H9 (cell line): ENCODE measurements at regions not wholly inside any gene's neighbourhood (a gene's known extent, or its start where the extent isn't known, plus 50 kb on each side); places are given as distances from the start of the nearest gene placed in this dataset.

ENCODE experiments used
- DNase-seq: peaks from one replicate; pipeline ENCODE4 v3.0.0-alpha.2; 2017
- H2AFZ ChIP-seq: one replicate; pipeline ENCODE4 v1.6.1; 2013; ENCODE audit warnings: mild to moderate bottlenecking, low read length, control low read depth, moderate library complexity
- H2AK5ac ChIP-seq: 2 replicates; pipeline ENCODE4 v1.6.1; 2013; ENCODE audit warnings: low read length, control low read depth, mixed read lengths; ENCODE audit not compliant: insufficient read length
- H2BK120ac ChIP-seq: one replicate; pipeline ENCODE4 v1.6.1; 2013; ENCODE audit warnings: low read depth, mild to moderate bottlenecking, low read length, control low read depth, inconsistent platforms; ENCODE audit not compliant: poor library complexity, severe bottlenecking
- H2BK12ac ChIP-seq: 2 replicates; pipeline ENCODE4 v1.6.1; 2013; ENCODE audit warnings: low read length, control low read depth, mixed read lengths, low read depth; ENCODE audit not compliant: insufficient read length
- H2BK15ac ChIP-seq: 2 replicates; pipeline ENCODE4 v1.6.1; 2013; ENCODE audit warnings: low read depth, low read length, control low read depth
- H2BK20ac ChIP-seq: one replicate; pipeline ENCODE4 v1.6.1; 2013; ENCODE audit warnings: low read depth, mild to moderate bottlenecking, low read length, control low read depth, inconsistent platforms; ENCODE audit not compliant: poor library complexity, severe bottlenecking
- H2BK5ac ChIP-seq: 2 replicates; pipeline ENCODE4 v1.6.1; 2013; ENCODE audit warnings: low read length, control low read depth, mixed read lengths; ENCODE audit not compliant: insufficient read length
- H3K14ac ChIP-seq: 2 replicates; pipeline ENCODE4 v1.6.1; 2013; ENCODE audit warnings: low read length, control low read depth; ENCODE audit not compliant: insufficient read depth
- H3K18ac ChIP-seq: 2 replicates; pipeline ENCODE4 v1.6.1; 2013; ENCODE audit warnings: low read depth, mild to moderate bottlenecking, mixed read lengths, low read length, control low read depth; ENCODE audit not compliant: insufficient read length
- H3K23ac ChIP-seq: 2 replicates; pipeline ENCODE4 v1.6.1; 2013; ENCODE audit warnings: low read length, control low read depth, mixed read lengths, low read depth; ENCODE audit not compliant: insufficient read length
- H3K23me2 ChIP-seq: 2 replicates; pipeline ENCODE4 v1.6.1; 2013; ENCODE audit warnings: low read depth, mild to moderate bottlenecking, mixed read lengths, low read length, control low read depth; ENCODE audit not compliant: insufficient read length, poor library complexity, severe bottlenecking
- H3K27ac ChIP-seq: 2 replicates; pipeline ENCODE4 v1.5.1; 2013; ENCODE audit warnings: low read length, control low read depth, mixed read lengths, low read depth; ENCODE audit not compliant: insufficient read length
- H3K27me3 ChIP-seq: 2 replicates; pipeline ENCODE4 v1.6.1; 2013; ENCODE audit warnings: low read length, control low read depth, inconsistent platforms; ENCODE audit not compliant: insufficient read depth
- H3K4ac ChIP-seq: 2 replicates; pipeline ENCODE4 v1.6.1; 2013; ENCODE audit warnings: low read depth, mild to moderate bottlenecking, control low read depth, inconsistent platforms, low read length, moderate library complexity
- H3K4me1 ChIP-seq: 2 replicates; pipeline ENCODE4 v1.6.1; 2013; ENCODE audit warnings: low read length, control low read depth, inconsistent platforms; ENCODE audit not compliant: insufficient read depth
- H3K4me2 ChIP-seq: 2 replicates; pipeline ENCODE4 v1.6.1; 2013; ENCODE audit warnings: low read length, control low read depth, mixed read lengths; ENCODE audit not compliant: insufficient read length, insufficient read depth
- H3K56ac ChIP-seq: 2 replicates; pipeline ENCODE4 v1.6.1; 2013; ENCODE audit warnings: low read depth, mild to moderate bottlenecking, mixed read lengths, low read length, control low read depth; ENCODE audit not compliant: insufficient read length
- H3K79me1 ChIP-seq: 2 replicates; pipeline ENCODE4 v1.6.1; 2013; ENCODE audit warnings: low read depth, mild to moderate bottlenecking, moderate library complexity, low read length, control low read depth, inconsistent platforms; ENCODE audit not compliant: insufficient read depth, poor library complexity, severe bottlenecking
- H3K79me2 ChIP-seq: 2 replicates; pipeline ENCODE4 v1.6.1; 2013; ENCODE audit warnings: low read length, control low read depth, inconsistent platforms; ENCODE audit not compliant: insufficient read depth
- H3K9ac ChIP-seq: 2 replicates; pipeline ENCODE4 v1.6.1; 2013; ENCODE audit warnings: low read length, control low read depth, mixed read lengths; ENCODE audit not compliant: insufficient read length; ENCODE audit errors: extremely low read depth
- H3K9me3 ChIP-seq: one replicate; pipeline ENCODE4 v1.6.1; 2013; ENCODE audit warnings: low read depth, low read length, inconsistent platforms; ENCODE audit not compliant: control insufficient read depth
- H3T11ph ChIP-seq: one replicate; pipeline ENCODE4 v1.6.1; 2013; ENCODE audit warnings: mild to moderate bottlenecking, low read length, control low read depth, inconsistent platforms
- H4K20me1 ChIP-seq: one replicate; pipeline ENCODE4 v1.6.1; 2013; ENCODE audit not compliant: control insufficient read depth, insufficient read length, insufficient read depth
- H4K5ac ChIP-seq: 2 replicates; pipeline ENCODE4 v1.6.1; 2013; ENCODE audit warnings: low read depth, mild to moderate bottlenecking, mixed read lengths, low read length, control low read depth; ENCODE audit not compliant: insufficient read length
- H4K8ac ChIP-seq: replicated peaks from 2 replicates; pipeline ENCODE4 v1.6.1; 2013; ENCODE audit warnings: low read length, control low read depth, mixed read lengths, low read depth; ENCODE audit not compliant: insufficient read length
- H4K91ac ChIP-seq: 2 replicates; pipeline ENCODE4 v1.6.1; 2013; ENCODE audit warnings: low read depth, mild to moderate bottlenecking, moderate library complexity, mixed read lengths, low read length, control low read depth; ENCODE audit not compliant: insufficient read length
- H3K27ac Mint-ChIP-seq, 3 experiments: 2 replicates in 2 of 3; 3 replicates in 1 of 3; pipeline ENCODE4 v1.8.0; 2020 to 2021; ENCODE audit warnings: mixed read lengths in 3 of 3, mild to moderate bottlenecking in 1 of 3, moderate library complexity in 1 of 3
- H3K27me3 Mint-ChIP-seq: 2 replicates; pipeline ENCODE4 v1.8.0; 2021; ENCODE audit warnings: low read depth, mild to moderate bottlenecking, moderate library complexity, mixed read lengths
- H3K36me3 Mint-ChIP-seq, 3 experiments: 2 replicates in 2 of 3; 3 replicates in 1 of 3; pipeline ENCODE4 v1.8.0; 2020 to 2021; ENCODE audit warnings: low read depth in 3 of 3, mixed read lengths in 3 of 3; ENCODE audit not compliant: insufficient read depth in 1 of 3
- H3K4me1 Mint-ChIP-seq, 2 experiments: 2 replicates each; pipeline ENCODE4 v1.8.0; 2020; ENCODE audit warnings: mixed read lengths in 2 of 2
- H3K4me3 Mint-ChIP-seq, 2 experiments: 2 replicates in 1 of 2; 3 replicates in 1 of 2; pipeline ENCODE4 v1.8.0; 2020 to 2021; ENCODE audit warnings: mild to moderate bottlenecking in 2 of 2, mixed read lengths in 2 of 2, moderate library complexity in 1 of 2
- H3K9me3 Mint-ChIP-seq, 2 experiments: 2 replicates in 1 of 2; 3 replicates in 1 of 2; pipeline ENCODE4 v1.8.0; 2020; ENCODE audit warnings: mild to moderate bottlenecking in 2 of 2, mixed read lengths in 2 of 2, moderate library complexity in 1 of 2
- WGBS: extraction: QIAGEN DNeasy Blood & Tissue Kit; methylation state at CpG from one replicate; pipeline ENCODE4 v1.1.7; 2013; ENCODE audit warnings: missing lambda C conversion rate, low lambda C conversion rate, mixed read lengths; ENCODE audit not compliant: insufficient read length; ENCODE audit errors: extremely low coverage; 5-methylcytosine and 5-hydroxymethylcytosine counted together
- TF ChIP-seq, protein P1 (sequence below): fragments of 200-600 bp; sonication (generic); conservative IDR thresholded peaks from 3 replicates; pipeline ENCODE4 v1.8.0; 2021; ENCODE audit warnings: antibody characterized with exemption, mild to moderate bottlenecking

DNA sequence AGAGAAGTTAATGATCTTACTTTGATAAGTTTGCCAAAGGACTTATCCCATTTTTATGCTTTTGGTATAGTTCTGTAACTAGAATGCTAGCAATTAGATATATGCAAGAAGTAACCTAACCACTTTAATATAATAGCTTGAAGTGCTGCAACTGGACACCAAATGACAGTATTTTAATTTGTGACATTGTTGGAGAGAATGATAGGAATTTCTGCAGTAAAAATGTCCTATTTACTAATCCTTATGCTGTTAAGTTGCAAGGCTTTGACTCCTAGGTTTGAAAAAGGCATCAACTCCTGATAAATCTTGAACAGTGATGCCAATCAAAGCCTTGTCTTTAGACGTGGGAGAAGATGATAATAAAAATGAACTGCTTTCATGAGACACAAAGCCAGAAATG is 726.0 kb upstream of the GJE1 start:
- Histone ChIP-seq H3K79me2 (no peaks in the 10 kb centered on the region), H4K8ac (no peak overlapping the region), H2BK12ac (no peak overlapping the region), H3K27me3 (no peaks in the 10 kb centered on the region), H2BK15ac (no peak overlapping the region), H2BK120ac (no peak overlapping the region), H3K14ac (no peak overlapping the region), H2BK20ac (no peak overlapping the region), H4K91ac (no peak overlapping the region), H3K4ac (no peak overlapping the region), H3K56ac (no peak overlapping the region), H3T11ph (no peak overlapping the region), H4K5ac (no peak overlapping the region), H3K4me2 (no peak overlapping the region), H3K4me1 (no peaks in the 10 kb centered on the region), H4K20me1 (no peaks in the 10 kb centered on the region), H2AK5ac (no peak overlapping the region), H3K79me1 (no peaks in the 10 kb centered on the region), H3K18ac (no peak overlapping the region), H2AFZ (no peak overlapping the region), H3K23ac (no peak overlapping the region), H3K27ac (no peak overlapping the region), H2BK5ac (no peak overlapping the region), H3K23me2 (no peaks in the 10 kb centered on the region), H3K9me3 (peaks cover 20% of the 10 kb centered on the region), H3K9ac (no peak overlapping the region)
- DNase-seq, result no peak
- Mint-ChIP-seq H3K9me3 (peaks cover 32 to 39% of the 10 kb centered on the region in 2 experiments), H3K4me1 (no peaks in the 10 kb centered on the region), H3K27ac (no peak overlapping the region), H3K4me3 (no peak overlapping the region), H3K36me3 (peaks cover 15 to 43% (median 29%) of the 10 kb centered on the region in 3 experiments), H3K27me3 (no peaks in the 10 kb centered on the region)
- no CpG with 5 or more reads among the region's 1 CpG for WGBS
- TF ChIP-seq, protein P1, sequence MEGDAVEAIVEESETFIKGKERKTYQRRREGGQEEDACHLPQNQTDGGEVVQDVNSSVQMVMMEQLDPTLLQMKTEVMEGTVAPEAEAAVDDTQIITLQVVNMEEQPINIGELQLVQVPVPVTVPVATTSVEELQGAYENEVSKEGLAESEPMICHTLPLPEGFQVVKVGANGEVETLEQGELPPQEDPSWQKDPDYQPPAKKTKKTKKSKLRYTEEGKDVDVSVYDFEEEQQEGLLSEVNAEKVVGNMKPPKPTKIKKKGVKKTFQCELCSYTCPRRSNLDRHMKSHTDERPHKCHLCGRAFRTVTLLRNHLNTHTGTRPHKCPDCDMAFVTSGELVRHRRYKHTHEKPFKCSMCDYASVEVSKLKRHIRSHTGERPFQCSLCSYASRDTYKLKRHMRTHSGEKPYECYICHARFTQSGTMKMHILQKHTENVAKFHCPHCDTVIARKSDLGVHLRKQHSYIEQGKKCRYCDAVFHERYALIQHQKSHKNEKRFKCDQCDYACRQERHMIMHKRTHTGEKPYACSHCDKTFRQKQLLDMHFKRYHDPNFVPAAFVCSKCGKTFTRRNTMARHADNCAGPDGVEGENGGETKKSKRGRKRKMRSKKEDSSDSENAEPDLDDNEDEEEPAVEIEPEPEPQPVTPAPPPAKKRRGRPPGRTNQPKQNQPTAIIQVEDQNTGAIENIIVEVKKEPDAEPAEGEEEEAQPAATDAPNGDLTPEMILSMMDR, result no peak
